Stimulated activated CD8-positive, alpha-beta memory T cell treated with anti-CD3 and anti-CD28 coated beads, Interleukin-12 subunit alpha, Interleukin-12 subunit beta, amount 100 ng/mL, for 1 hour (primary cell): ENCODE measurements at regions not wholly inside any gene's neighbourhood (a gene's known extent, or its start where the extent isn't known, plus 50 kb on each side); places are given as distances from the start of the nearest gene placed in this dataset.
"Not testable (repeated sequence)": the region's sequence is repeated elsewhere in the genome, so short reads cannot be mapped to it uniquely, and the experiment has no call there.

Experiments used
- DNase-seq: peaks from one replicate; pipeline ENCODE4 v3.0.0-alpha.2; 2020; ENCODE audit warnings: low read depth

DNA sequence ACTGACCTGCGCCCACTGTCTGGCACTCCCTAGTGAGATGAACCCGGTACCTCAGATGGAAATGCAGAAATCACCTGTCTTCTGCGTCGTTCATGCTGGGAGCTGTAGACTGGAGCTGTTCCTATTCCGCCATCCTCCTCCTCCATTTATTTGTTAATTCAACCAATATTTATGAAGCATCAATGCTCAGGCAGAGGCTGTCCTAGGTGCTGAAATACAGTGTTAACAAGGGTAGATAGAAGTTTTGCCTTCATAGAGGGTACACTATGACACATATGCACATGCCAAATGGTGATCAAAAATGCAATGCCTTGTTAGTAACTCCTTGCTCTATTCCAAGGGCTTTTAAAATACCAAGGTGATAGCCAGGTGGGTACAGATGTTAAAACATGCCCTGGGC, 166.0 kb upstream of the CCL2 start:
- not testable (repeated sequence) for DNase-seq

DNA sequence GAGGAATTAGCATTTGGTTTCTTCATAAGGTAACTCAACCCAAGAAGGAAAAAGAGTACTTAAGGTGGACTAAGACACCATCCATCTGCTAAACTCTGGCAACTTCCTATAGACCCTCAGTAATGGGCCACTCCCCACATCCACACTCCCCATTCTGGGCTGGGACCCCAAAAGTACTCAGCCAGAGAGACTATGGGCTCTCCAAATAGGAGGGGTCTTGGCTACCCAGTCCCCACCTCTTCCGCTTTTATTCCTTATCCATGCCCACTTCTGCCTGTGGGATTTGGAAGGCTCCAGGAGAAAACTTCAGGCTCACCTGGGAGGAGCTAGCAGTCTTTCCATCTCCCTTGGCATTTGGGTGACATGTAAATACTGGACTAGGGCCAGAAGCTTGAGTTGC, 164.5 kb upstream of the CCL2 start:
- no peak for DNase-seq

DNA sequence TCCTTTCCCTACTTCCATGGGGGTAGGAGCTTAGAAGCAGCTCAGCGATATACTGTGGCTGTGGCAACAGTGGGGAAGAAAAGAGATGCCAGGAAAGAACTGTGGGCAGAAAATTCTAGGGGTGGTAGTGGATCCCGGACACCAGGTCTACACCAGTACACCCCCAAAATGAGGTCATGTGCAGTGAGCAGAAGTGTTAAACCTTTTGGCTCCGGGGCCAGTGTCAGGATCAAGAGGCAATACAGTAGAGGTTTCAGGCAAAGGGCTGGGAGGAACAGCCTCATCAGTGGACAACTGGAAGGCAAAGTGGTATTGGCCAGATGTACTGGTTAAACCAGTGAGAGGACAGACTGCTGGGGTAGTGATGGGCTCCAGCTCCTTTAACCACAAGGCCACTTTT, 163.1 kb upstream of the CCL2 start:
- DNase-seq = no peak

DNA sequence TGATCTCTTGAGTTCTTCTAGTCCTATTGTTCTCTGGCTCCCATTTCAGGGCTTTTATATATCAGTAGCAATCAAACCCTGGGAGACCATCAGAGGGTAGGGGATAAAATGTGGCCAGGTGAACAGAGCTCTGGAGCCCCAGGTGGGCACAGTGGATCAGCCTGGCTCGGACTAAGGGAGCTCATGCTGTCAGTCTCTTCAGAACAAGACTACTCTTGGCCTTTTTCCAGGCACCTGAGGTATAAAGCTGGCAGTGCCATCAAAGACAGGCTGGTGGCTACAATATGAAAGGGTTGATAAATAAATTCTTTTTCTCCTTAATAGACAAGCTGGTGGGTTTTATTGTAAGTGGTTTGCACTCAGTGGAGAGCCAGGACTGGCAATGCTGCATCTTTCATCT, 160.0 kb upstream of the CCL2 start:
- no peak for DNase-seq

DNA sequence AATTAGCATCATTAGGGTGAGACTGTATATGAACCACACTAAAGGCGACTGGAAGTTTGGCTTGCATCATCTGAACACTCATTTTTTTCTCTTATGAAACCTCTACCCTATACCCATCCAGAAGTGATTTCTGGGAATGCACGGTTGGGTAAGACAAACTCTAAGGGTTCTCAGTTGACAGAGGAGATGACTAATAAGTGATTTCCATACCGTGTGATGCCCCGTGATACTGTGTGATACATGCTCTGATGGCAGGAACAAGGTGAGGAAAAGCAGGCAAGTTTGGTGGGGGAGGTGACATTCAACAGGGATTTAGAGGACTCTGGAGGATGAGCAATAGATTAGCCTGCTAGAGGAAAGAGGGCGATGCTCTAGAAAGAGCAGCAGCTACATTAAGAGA, 156.4 kb upstream of the CCL2 start:
- DNase-seq = no peak

DNA sequence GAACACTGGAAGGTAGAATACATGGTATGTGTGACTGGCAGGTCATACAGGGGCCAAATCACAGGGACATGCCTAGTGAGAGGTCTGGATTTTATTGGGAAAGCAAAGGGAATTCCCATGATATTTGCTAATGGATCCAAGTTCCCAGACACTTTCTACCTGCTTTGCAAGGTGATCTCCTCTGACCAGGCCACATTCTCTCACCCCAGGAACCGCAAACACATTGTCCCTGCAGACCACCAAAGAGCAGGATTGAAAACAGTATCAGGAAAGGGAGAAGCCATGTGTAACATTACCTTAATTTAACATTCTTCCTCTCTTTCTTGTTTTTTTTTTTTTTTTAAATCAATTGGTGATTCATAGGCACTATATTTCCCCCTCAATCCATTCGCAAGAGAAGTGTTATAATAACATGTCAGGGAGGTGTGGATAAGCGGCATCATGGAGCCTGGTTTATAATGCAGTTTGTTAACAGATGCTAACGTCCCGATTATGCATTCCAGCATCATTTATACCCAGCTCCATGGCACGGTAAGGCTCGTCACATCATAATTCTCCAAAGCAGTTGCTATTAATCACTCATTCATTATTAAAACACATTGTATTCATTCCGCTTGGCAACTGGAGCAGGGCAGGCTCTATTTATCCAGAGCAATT, 155.1 kb upstream of the CCL2 start:
- DNase-seq = no peak

DNA sequence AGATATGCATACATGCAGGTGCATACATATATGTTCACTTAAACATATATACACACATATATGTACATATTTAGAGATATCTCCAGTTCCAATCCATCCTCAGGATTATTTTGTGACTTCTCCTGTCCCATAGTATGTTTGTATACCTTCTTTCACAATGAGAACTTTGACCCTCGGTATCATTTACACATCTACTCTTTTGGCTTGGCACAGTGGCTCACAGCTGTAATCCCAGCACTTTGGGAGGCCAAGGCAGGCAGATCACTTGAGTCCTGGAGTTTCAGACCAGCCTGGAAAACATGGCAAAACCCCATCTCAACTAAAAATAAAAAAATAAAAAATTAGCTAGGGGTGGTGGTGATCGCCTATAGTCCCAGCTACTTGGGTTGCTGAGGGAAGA, 148.1 kb upstream of the CCL2 start:
- DNase-seq = no peak

DNA sequence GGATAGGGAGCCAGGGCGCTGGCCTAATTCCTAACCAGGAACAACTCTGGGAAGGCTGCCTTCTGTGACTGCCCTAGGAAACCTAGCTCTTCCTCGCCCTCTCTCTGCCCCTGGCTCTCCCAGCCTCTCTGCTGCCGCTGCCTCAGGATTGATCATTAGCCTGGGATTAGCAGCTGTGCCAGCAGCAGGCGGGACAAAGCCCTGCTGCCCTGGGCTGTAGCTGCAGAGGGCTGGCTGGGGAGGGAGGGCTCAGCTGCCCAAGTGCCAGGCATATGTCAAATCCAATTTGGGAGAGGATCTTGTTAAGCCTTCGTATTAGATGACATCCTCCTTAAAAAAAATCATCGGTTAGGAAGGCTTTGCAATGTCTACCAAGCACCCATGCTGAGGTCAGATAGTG, 144.8 kb upstream of the CCL2 start:
- no peak for DNase-seq

DNA sequence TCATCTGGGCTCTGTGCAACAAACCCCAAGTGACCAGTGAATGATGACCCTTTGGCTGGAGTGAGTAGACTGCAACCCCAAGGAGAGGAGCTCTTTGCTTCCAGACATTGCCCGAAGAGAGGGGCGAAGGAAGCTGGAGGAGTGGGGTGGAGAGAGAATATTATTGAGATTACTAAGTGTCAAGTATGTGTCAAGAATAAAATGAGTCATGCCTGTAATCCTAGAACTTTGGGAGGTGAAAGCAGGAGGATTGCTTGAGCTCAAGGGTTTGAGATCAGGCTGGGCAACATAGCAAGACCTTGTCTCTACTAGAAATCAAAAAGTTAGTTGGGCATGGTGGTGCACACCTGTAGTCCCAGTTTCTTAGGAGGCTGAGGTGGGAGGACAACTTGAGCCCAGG, 142.0 kb upstream of the CCL2 start:
- DNase-seq = no peak

DNA sequence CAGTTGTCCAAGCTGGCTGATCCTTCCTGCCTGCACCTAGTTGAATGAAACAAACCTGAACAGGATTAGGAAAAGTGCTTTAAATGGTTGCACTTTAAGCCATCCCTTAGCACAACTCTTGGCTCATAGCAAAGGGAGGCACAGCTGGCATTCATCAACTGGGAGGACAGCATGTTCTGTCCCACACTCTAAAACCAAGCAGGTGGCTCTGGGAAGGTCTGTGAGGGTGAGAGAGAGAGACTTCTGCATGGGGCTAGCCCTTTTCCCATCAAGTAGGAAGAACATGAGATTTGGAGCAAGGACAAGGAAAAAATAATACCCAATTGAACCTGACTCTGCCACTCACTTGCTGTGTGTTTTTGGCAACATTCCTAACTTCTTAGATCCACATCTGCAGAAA, 140.9 kb upstream of the CCL2 start:
- DNase-seq = no peak

DNA sequence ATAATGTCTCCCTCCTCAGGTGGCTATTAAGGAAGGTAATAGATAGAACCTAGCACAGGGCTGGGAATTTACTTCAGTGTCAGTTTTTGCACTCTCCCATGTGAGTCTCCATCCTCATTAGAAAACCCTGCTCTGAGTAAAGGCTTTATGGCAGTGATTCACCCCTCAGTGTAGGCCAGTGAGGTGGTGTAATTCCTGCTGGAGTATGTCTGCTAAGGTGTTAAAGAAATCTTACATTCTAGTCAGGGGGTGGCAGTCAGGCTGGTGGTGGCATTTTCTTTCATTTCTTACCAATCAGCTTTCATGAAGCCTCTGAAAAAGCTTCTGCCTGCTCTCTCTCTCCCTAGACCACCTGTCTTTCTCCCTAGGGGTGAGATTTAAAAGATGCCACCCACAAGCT, 138.8 kb upstream of the CCL2 start:
- no peak for DNase-seq

DNA sequence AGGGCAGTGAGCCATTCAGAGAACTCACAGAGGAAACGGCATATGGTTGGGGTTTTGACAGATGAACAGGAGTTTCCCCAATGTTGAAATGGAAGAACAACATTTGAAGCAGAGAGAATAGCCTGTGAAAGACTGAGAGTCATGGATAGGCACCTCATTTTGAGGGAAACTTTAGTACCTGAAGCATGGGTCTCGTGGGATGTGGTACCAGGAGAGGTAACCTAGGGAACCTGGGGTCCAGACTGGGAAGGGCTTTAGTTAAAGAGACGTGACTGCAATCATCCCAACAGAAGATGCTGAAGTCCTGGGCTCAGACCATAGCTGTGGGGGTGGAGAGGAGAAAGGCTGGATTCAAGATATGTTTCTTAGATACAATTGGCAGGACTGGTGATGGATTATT, 137.8 kb upstream of the CCL2 start:
- DNase-seq = no peak

DNA sequence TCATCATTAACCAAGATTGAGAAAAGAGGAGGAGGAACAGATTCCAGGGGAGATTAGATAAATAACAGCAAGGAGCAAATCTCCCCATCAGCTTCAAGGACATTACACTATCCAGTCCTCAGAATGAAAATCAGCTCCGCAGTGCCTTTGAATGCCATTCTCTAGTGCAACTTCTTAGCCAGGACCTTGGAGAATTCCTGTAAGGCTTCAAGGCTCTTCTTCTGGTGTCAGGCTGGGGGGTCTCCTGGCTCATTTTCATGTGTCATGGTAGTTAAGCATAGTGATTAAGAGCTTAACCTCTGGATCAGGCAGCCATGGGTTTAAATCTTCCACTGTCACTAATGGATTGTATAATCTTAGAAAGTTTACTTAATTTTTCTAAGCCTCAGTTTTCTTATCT, 137.3 kb upstream of the CCL2 start:
- no peak for DNase-seq

DNA sequence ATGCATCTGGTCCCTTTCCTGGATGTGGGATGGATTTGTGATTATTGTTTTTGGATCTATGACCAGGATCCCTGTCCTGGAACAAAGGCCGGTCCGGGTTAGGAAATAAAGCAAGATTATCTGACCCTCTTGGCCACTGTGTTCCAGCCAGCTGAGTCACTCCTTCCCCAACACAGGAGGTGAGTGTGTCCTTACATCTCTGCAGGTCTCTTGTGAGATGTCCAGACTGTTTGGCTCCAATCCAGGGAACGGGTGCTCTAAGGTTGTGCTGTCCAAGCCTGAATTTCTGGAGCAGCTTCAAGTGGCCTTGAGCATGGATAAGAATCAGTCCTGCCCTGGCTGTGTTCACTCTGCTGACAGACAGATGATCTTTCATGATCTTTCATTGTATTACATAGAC, 136.5 kb upstream of the CCL2 start:
- DNase-seq = no peak

DNA sequence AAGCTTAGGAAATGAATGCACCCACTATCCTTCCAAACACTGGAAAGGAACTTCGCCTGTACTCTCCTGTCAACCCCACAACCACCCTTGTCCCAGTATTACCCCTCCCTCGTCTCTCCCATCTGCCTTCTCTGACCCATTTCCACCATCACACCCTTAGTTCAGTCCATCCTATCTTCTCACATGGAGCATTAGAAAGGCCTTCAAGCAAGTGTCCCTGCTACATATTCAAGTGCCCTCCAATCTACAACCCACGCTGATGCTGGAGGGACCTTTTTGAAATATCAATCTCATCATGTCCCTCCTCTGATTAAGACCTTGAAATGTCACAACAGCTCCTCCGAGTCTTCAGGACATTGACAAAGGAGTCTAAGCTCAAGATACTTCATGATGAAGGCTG, 133.8 kb upstream of the CCL2 start:
- no peak for DNase-seq

DNA sequence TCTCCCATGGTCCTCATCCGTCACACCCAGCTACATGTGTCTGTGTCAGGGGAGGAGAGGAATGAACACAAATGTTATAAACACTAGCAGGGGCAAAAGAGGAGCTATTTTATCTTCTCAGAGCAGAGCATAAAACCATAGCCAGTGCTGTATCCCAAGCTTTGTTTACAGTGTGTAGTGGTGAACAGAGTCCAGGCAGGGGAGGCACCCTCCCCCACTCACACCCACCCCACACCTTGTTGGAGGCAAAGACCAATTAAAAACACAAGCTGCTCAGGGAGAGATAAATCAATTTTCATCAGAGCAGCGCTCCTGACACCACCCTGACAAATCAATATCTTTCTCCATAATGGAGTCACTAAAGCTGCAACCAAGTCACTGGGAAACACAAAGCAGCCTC, 132.6 kb upstream of the CCL2 start:
- no peak for DNase-seq

DNA sequence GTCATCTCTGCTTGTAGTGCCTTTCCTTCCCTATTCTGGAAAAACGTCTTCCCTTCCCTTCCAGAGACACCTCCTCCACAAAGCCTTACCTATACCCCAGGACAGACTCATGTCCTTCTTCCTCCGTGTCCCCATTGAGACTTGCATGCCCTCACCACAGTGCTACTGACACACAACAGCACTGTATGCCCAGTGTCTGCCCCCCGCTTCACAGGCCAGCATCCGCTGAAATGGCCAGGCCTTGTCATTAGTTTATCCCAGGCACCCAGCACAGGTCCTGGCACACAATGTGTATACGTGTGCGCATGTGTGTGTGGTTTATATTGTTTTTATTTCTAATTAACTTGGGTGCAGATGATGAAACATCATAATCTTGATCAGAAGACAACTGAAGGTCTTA, 130.1 kb upstream of the CCL2 start:
- no peak for DNase-seq

DNA sequence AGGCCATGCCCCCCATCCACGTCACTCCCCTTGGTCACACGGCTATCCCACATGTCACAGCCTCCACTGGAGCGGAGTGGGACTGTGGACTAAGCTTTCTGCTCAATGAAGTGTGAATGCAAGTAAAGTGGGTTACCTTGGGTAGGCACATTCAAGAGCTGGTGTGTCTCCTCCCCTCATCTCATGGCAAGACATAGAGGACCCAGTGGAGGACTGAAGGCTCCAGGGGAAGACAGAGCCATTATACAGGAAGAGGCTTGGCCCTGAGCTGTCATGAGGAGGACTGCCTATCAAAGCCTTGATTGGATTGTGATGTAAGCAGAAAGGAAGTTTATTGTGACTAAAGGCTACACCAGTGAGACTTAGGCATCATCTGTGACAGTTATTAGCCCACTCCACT, 129.2 kb upstream of the CCL2 start:
- DNase-seq = no peak

DNA sequence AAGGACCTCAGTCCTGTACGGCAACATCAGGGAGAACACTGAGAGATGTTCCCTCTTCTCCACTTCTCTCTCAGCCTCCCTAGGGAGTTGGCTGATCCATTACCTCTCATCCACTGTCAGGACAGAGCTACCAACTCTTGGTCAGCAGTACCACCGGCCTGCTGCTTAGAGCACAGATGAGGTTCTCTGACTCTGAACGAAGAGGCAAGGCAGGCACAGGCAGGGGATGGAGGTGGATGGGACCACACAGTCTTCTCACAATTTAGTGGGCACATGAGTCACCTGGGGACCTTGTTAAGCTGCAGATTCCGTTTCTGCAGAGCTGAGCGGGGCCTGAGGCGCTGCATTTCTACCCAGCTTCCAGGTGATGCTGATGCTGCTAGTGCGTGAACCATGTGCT, 128.6 kb upstream of the CCL2 start:
- no peak for DNase-seq

DNA sequence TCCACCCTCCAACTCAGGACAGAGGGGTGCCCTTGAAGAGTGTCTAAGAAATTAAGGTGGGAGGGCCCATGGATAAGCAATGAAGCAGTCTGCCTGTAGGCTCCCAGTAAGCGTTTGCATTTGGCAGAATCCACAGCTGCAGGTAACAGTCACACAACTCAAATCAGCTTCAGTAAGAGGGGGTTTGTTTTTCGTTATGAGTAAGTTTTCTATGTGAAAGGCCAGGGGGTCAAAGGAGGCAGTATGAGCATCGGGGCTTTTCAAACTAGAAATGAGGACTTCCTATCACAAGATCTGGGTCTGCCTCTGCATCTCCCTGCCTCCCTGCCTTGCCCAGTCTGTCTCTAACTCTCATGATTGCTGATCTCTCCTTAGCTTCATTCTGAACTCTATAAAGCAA, 128.1 kb upstream of the CCL2 start:
- no peak for DNase-seq

DNA sequence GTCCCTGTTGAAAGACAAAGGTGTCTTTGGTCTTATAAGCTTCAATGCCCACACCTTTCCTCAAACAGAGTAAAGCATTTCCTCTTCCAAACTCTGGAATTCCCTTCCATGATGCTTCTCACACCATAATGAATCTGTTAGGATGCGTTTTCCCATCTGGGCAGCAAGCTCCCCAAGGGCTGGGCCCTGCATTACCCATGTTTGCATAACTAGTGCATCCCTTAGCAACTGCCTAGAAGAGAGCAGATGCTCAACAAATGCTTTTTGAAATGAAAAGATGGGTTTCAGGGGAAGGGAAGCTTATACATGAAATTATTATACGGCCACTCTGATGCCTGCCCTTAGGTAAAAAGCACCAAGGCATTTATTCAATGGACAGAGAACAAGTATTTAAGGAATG, 124.5 kb upstream of the CCL2 start:
- DNase-seq = no peak

DNA sequence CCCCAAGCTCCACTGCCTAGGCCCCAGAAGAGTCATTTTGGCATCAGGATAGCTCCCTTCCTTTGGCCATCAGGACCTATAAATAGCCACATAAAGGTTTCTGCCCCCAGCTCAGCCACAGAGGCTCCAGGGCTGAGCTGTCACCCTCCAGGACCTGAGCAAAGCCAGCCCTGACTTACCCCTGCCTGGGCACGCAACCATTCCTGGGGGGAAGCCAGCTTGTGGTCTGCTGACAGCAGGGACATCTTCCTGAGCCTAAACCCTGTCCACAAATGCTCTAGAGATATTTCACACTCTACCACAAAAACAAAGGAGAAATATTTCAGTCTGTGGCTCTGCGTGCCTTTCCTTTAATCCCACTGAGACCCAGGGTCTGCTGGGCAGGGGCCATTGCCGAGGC, 123.7 kb upstream of the CCL2 start:
- DNase-seq = no peak

DNA sequence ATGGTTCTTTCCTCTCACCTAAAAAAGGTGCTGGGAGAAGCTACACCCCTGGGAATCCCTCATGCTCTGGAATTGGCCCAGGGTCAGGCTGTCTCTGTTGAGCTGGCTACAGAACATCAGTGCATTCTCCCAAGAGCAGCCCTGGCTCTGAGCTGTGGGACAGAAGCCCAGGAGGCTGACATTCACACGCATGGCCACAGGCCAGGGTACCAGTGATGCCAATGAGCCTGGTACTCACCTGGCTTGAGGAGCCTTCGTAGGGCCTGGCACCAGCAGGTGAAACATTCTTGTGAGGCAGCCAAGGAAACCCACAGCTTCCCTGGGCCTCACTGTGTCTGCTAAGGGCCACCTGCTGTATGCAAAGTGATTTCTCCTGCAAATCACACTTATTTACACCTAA, 121.7 kb upstream of the CCL2 start:
- DNase-seq = no peak

DNA sequence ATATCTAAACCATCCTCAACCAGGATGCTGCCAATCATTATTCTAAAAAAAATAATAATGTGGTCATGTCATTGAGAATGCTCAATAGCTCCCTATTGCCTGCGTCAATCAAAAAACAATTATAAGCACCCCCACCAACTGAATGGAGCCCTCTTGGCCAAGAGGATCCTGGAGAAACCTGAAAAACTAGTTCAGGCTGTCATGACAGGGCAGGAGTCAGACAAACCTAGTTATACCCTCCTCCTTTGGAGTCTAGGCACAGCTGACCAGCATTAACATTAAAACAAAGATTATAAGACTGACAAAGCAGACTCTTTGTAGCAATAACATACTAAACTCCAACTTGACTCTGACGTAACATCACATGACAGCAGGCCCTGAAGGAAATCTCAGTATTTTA, 119.2 kb upstream of the CCL2 start:
- no peak for DNase-seq

DNA sequence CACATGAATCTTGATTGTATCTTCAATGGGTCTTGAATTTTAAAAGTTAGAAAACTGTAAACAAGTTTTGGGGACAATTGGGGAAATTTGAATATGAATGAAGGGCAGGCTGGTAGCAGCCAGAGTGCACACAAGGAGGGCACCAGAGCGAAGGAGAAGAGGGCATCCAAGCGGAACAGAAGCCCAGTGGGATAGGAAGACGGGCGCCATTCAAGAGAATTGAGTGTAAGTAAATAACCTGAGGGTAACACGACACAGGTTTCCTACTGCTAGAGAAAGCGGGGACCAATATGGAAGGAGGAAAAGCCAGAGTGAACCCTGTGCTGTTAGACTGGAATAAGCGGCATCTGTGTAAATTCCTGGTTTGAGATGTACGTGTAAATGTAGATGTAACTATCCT, 115.1 kb upstream of the CCL2 start:
- DNase-seq = no peak
